ENCODE measurements at regions not wholly inside any gene's neighbourhood (a gene's known extent, or its start where the extent isn't known, plus 50 kb on each side); places are given as distances from the start of the nearest gene placed in this dataset.

DNA sequence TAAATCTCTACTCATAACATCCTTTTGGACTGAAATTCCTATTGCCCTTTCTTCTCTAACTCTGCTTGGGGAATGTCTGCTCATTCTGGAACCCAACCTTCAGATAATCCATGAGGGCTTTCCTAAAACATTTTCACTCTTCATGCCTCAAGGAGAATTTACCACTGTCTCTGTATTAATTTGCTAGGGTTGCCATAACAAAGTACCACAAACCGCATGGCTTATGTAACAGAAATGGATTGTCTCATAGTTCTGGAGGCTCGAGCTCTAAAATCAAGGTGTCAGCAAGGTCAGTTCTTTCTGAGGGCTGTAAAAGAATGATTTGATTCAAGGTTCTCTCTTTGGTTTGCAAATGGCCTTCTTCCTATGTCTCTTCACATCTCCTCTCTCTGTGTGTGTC is 209.7 kb downstream of the LACC1 start:
- no peak for DNase-seq (ENCODE audit: insufficient read length, low spot score)
- no peak for FAIRE-seq

DNA sequence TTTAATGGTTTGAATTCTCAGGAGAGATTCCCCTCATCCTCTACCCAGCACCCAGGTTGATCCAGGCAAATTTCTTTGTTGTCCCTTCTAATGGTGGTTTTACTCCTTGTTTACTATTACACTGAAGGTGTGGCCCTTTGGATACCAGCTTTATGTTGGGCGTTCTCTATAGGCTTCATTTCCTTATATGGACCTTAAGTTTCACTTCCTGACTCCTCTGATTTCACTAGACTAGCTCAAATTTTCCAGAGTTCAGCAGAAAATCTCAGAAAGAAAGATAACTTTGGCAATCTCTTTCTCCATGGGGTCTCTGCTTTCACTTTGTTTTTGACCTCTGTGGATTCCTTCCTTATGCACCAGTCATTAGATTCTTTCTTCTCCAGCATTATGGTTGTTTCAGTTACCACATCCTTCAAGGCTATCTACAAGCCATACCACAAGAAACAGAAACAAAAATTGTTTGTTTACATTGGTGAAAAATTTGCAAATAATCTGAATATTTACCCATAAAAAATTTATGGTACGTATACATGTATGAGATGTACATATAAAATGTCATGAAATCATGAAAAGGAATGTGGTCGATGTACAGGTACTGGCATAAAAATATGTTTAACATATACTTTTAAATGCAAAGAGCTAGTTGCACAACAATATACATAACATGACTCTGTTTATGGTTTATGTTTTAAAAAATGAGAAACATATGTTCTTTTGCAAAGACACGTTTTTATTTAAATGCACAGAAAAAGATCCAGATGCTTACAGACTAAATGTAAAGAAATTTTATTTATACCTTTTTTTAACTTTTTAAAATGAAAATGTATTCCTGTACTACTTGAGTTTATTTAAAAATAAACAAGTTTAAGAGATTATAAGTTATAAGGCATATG is 212.6 kb downstream of the LACC1 start:
- FAIRE-seq (no peak), DNase-seq (ENCODE audit: insufficient read length, low spot score) (no peak)

DNA sequence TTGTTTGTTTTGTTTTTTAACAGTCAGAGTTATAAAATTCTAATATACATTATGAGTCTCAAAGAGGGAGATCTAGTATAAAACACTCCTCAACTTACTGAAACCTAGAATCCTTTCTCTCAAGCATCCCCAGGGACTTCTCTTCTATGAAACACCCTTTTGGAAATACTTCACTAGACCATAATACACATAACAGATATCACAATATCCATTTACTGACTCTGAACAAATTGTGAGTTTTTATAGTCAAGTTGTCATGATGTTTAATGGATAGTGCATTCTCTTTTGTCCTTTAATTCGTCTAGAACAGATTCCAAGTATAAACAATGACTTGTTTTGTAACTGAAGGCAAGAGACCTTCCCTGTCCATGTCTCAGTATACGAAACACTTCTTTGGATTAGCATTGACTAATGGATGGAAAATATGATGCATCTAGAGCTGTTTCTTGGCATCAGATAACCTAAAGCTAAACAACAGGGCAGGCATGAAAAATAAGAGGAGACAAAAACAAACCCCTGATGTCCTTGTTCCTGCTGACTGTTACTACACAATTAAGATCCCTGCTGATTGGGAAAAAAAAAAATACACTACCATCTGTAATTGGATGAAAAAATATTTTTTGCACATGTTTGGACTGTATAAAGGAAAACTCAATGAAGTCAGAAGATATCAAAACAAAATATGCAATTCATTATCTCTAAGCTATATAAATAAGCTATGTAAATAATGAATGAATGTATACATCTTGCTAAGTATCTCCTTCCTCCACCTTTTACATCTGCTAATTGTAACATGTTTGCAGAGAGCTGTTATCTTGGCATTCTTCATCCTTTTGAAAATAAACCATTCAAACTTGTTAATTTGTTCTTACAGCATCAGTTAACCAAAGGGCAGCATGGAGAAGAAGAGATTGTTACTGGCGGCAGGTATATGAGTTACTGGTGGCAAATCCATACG is 214.2 kb downstream of the LACC1 start:
- no peak for DNase-seq (ENCODE audit: insufficient read length, low spot score)
- no peak for FAIRE-seq

DNA sequence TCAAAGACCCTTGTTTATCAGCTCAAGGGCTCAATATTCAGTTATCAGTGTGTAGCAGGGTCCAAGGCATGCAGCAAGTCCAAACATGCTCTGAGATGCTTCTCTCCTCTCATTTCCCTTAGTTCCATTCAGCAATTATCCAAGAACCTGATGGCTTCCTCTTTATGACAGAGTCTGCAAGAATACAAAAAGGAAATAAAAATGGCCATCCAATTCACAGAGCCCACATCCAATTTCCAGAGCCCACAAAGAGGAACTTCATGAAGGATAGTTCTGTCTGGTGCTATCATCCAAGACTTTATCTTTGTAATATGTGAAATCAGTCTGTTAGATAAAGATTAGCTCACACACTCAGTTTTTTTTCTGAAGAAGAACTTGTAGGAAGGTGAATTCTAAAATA is 217.2 kb downstream of the LACC1 start:
- FAIRE-seq (no peak), DNase-seq (ENCODE audit: insufficient read length, low spot score) (no peak)

DNA sequence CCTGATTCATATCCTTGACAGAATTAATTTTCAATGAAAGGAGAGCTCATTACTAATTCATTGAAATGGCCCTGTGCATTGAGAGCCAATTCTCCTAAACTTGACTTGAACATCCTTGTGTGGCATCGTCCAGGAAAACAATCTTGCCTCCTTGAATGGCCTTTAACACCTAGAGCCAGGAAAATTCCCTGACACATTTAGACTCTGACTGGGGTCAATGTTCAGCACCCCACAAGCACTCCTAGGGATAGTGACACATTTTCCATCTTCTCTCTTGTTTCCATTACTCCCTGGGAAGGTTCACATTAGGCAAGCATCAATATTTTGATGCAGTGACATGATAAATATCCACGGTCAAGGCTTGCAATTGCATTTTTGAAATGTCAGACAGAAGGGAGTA is 218.9 kb downstream of the LACC1 start:
- FAIRE-seq = no peak

DNA sequence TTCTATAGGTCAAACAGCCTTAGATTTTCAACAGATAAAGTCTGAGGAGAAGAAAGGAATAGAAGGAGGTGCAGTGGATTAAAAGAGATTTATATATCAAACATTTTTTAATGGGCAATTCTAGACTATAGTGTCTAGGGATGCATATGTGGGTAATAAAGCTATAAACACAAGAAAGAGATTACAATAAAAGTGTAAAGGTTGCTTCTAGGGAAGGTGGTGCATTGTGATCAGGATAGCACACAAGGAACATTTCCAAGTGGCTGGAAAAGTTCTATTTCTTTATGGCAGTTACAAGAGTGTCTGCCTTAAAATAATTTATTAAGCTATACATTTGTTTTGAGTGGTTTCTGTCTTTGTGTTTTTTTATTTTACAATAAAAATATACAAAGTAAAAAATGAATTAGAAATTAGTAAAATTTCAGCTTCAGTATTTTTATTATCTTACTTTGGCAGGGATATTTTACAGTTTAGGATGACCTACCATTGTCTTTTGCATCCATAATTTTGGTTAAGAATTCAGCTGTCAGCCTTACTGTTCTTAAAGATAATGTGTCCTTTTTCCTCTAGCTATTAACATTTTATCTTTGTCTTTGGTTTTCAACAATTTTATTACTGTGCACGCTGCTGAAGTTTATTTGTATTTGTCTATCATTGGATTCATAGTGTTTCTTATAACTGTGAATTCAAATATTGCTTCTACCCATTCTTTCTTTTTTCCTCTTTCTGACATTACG is 221.8 kb downstream of the LACC1 start:
- FAIRE-seq (no peak), DNase-seq (ENCODE audit: insufficient read length, low spot score) (no peak)

More for the DNA sequence above, 218.9 kb downstream of the LACC1 start:
- DNase-seq (ENCODE audit: insufficient read length, low spot score) = no peak

DNA sequence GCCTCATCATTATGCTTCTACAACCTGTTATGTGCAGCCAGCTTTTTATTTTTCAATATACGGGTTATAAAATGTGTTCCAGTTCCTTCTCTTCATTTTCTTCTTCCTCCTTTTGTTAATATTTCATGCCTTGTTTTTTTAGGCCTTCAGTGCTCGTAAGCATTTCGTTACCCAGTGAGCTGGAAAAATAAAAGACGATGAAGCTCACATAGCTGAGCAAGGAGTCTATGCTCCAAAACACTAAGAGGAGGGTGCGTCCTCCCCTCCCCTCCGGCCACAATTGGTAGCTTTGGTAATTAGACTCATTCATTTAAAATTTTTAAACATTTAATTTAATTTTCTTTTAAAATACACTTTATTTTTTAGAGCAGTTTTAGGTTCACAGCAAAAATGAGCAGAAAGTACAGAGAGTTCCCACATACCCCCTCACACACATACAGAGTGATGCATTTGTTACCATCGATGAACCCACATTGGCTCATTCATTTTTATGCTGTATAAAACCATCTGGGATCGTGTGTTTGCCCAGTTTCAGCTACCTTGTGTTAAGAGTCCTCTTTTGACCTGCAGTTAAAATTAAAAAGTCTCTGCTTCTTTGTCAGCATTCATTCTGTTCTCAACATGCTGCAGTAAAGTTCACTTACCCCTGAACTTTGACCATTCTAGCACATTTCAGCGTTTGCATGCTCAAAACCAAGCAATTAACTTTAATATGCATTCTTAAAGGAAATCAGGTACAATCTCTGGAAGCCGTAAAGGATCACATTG is 223.9 kb downstream of the LACC1 start:
- FAIRE-seq (no peak), DNase-seq (ENCODE audit: insufficient read length, low spot score) (no peak)

DNA sequence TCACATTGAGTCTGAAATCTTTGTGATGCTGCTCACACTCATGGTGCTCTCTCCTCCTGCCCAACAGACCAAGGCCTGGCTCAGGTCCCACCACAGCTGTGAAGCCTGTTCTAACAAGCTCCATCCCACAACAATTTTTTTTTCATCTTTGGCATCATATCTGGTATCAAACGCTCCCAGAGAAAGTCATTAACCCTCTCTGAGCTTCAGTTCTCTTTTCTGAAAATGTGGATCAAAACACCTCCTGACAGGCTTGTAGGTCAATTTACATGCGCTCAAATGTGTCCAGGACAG is 224.4 kb downstream of the LACC1 start:
- FAIRE-seq = no peak
- DNase-seq (ENCODE audit: insufficient read length, low spot score) = no peak

DNA sequence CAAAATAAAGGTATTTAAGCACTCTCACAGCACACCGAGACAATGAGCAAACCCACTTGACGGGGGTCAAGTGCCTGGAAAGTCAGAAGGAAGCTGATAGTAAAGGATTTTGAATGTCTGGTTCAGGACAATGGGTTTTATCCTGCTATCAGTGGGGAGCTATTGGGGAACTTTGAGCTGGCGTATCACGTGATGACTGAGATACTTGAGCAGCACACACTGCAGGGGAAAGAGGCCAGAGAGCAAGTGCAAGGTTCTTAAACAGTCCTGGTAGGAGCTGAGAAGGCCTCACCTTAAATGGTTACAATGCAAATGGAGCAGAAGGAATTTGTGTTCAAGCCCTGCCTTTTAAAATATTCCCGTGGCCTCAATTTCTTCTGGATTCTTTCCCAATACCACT is 225.3 kb downstream of the LACC1 start:
- FAIRE-seq = no peak

DNA sequence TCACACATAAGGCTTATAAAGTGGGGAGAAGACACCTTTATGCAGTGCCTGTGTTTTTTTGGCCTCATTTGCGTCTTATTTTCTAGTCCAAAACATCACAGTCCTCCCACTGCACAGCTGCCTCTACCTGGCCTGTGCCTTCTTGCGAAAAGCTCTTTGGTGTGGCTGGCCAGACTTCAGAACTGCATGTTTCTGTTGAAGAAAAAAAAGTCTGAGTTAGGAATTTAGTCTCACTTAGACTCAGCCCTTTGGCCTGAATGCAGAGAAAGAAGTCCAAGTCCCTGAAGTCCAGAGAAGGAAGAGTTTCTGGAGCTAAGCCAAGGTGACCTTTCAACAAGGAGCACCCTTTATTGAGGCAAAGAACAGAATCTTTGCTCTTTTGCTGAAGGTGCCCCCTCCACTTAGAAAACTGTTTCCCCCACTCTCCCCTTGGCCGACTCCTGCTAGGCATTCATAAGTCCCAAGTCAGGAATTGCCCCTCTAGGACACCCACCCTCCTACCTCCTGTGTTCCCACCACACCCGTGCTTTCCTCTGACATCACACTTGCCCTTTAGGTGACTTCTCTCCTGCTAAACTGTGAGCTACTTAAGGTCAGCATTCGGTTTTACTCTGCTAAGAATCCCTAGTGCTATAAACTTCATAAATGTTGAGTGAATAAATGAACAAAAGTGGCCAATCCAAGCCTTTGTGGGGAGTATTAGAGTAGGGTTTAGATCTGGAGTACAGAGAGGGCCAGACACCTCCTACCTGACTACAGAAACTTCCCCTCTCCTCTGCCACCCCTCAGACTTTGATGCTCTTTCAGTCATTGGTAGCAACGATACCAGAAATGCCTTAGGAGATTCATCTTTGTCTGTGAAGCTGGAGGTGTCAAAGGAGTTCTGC is 226.8 kb downstream of the LACC1 start:
- FAIRE-seq = no peak
- no peak for DNase-seq (ENCODE audit: insufficient read length, low spot score)

More for the DNA sequence above, 225.3 kb downstream of the LACC1 start:
- no peak for DNase-seq (ENCODE audit: insufficient read length, low spot score)

DNA sequence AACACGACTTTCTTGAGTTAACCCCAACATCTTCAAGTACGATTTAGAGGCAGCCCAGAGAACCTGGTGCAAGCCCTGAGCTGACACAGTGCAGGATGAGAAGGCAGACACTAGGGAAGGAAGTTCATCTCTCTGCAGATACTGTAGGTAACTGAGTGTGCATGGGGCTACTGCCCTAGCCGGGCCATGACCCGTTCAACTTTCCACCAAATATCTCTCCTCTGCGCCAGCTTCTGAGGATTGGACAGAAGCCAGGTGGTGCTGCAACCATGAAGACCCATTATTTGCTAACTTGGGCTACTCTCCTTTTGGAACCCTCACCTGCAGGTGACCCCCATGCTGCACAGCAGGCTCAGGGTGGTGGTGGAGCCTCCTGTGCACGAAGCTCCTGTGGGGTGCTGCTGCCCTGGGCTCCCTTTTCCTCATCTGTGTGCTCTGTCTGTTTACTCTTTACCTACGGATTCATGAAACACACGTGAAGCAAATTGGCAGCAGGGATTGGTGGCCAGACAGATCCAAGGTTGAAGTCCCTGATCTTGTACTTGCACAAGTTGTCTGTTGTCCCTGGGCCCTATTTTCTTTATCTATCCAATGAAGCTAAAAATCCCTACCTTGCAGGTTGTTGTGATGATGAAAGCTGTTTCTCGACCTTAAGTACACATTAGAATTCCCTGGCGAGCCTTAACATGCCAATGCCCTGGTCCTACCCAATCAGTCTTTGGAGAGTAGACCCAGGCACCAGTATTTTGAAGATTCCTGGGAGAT is 227.8 kb downstream of the LACC1 start:
- DNase-seq (ENCODE audit: insufficient read length, low spot score) = no peak

DNA sequence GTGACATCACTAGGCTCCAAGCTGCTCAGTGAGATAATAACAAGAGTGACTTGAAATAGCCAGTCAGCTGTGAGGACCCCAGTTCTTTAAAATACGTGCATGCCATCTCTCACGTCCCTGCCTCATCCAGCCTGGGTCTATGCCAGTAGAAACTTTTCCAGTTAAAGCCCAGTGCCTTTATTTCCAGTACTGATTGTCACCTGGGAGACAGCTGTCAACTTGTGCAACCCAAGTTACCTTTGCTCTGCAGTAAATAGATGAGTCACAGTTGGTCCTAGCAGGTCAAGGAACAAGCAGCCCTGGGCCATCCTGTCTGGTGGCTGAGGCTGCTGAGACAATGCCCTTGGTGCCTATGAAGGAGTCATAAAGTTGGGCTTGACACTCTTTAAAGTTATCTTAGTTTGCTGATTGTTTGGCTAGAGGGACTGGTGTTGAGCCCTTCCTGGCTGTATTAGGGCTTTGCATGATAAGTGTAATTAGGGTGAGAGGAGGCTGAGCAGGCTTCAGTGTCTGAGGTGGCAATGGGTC is 228.7 kb downstream of the LACC1 start:
- FAIRE-seq (no peak), DNase-seq (ENCODE audit: insufficient read length, low spot score) (no peak)

More for the DNA sequence above, 227.8 kb downstream of the LACC1 start:
- no peak for FAIRE-seq

DNA sequence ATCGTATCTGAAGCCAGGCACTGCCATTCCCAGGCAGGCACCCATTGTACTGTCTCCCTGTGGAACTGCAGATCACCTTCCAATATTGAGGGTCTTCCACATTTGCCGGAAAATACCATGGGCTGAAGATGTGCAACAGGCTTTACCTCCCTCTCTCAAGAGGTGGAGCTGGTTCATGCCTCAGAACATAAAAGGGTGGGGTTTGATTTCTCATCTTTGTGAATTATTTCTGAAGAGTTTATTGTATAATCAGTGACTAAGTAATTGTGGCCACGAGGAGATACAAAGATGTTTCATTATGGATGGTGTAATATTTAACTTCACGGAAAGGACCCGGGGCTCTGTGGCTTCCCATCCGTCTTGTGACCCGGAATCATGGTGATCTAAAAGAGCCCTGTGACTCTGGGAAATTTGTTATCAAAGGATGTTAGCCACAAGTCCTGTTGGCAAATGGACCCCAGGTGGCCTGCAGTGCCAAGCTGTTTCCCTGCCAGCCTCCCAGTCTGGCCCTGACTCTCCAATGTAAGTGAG is 230.5 kb downstream of the LACC1 start:
- DNase-seq (ENCODE audit: insufficient read length, low spot score) = no peak
- no peak for FAIRE-seq

DNA sequence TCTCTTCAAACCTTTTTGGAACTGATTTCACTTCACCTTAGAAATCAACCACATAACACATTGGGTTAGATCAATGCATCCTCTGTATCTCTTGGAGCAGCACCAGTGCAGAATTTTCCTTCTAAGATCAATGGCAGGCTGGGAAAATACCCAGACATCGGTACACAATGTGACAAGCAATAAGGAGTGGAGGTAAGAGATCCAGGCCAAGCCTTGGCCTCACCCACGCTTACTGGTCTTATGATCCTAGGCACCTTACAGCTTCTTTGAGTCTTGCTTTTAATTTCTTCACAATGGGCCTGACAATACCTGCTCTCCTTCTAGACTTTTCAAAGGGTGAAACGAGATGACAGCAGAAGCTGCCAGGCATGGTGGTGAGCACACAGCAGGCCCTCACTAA is 232.0 kb downstream of the LACC1 start:
- DNase-seq (ENCODE audit: insufficient read length, low spot score) (no peak), FAIRE-seq (no peak)

DNA sequence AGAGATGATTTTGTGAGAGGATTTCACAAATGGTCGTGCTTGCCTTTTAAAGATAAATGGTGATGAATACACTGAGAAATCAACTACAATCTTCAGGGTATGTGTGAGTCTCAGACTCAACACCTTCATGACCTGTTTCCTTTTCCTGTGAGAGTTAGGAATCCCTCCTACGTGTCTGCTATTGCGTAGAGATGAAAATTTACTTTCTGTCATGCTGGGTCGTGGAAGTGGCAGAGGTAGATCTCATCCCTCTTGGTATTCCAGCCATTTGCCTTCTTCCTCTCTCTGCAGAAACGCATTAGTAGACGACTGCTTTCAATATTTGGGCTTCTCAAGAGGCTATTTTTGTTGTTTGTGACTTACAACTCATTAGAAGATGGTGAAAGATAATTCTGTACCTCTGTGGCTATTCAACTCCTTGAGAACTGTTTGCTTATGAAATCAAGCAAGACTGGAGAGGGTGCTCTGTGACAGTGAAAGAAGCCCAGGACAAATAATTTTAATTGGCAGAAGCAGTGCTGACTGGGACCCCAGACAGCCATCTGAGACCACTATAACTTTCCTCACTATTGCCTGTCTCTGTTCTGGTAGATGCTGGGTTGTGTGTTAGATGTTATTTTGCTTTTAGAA is 233.1 kb downstream of the LACC1 start:
- FAIRE-seq = no peak

DNA sequence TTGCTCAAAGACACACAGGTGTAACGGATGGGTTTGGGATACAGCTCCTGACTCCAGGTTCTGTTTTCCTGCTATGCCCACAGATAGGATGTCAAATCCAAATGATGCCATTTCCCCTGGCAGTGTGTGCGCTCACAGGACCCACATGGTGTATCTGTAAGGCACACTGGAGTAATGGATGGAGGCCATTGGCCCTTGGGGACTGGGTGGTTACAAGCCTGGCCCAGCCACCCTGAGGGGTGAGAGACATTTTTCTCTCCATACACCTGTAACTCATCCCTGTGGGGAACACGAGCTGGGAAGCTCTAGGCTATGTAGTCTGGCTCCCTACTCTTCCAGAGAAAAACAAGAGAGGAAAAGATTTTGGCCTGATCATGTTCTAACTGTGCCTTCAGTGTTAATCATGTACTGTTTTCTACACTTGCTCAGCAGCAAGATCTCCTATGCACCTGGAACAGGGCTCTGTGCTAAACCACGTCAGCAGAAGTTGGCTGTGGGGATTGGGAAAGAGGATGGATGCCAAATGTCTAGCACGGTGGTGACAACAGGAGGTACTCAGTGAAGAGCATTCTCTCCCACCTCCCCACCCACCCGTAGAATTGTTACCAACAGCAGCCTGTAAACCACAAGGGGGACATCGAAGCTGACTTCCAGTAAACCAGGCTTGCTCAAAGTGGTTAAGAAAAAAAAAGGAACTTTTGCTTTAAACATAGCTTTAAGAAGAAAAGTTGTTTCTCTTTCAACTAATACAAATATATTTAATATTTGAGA is 237.0 kb downstream of the LACC1 start:
- DNase-seq (ENCODE audit: insufficient read length, low spot score) (no peak), FAIRE-seq (no peak)

More for the DNA sequence above, 233.1 kb downstream of the LACC1 start:
- no peak for DNase-seq (ENCODE audit: insufficient read length, low spot score)

DNA sequence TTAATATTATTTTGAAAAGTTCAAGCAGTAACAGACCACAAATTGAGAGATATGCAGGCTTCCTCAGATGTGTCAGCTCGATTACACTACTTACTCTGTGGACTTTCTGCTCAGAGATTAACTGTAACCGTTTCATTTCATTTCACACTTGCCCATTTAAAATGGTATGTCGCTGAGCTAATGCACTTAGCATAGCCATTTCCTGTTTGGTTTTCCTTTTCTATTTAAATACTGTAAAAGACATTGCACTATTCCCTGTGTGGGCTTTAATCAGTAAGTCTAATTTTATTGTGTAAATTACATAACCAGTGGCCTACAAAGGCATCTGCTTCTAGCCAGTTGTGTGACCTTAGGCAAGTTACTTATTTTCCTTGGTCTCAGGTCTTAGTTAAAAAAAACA is 237.6 kb downstream of the LACC1 start:
- no peak for FAIRE-seq
- DNase-seq (ENCODE audit: insufficient read length, low spot score) = no peak

All from HTR-8/SVneo (cell line).